ENCODE measurements at regions not wholly inside any gene's neighbourhood (a gene's known extent, or its start where the extent isn't known, plus 50 kb on each side); places are given as distances from the start of the nearest gene placed in this dataset.

- DNase-seq (ENCODE audit: low read depth in 4 of 4, low spot score in 3 of 4): no peak
These were observed 842.2 kb downstream of the STIM2 start for GRCh38 chr4:27702730-27703431.

- DNase-seq (ENCODE audit: low read depth in 4 of 4, low spot score in 3 of 4): no peak
These were observed 843.1 kb downstream of the STIM2 start for GRCh38 chr4:27703771-27704170.

GRCh38 chr4:27711041-27711440, 850.4 kb downstream of the STIM2 start:
- DNase-seq (ENCODE audit: low read depth in 4 of 4, low spot score in 3 of 4): no peak

DNA sequence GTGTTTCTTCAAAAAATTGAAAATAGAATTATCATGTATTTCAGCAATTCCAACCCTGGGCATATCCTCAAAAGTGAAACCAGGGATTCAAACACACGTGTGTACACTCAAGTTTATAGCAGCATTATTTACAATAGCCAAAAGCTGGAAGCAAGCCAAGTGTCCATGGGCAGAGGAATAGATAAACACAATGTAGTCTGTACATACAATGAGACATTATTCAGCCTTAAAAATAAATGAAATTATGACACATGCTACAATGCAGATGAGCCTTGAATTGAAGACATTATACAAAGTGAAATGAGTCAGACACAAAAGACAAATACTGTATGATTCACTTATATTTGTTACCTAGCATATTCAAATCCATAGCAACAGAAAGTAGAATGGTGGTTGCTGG, 853.4 kb downstream of the STIM2 start:
- no peak for DNase-seq (ENCODE audit: low read depth in 4 of 4, low spot score in 3 of 4)

DNA sequence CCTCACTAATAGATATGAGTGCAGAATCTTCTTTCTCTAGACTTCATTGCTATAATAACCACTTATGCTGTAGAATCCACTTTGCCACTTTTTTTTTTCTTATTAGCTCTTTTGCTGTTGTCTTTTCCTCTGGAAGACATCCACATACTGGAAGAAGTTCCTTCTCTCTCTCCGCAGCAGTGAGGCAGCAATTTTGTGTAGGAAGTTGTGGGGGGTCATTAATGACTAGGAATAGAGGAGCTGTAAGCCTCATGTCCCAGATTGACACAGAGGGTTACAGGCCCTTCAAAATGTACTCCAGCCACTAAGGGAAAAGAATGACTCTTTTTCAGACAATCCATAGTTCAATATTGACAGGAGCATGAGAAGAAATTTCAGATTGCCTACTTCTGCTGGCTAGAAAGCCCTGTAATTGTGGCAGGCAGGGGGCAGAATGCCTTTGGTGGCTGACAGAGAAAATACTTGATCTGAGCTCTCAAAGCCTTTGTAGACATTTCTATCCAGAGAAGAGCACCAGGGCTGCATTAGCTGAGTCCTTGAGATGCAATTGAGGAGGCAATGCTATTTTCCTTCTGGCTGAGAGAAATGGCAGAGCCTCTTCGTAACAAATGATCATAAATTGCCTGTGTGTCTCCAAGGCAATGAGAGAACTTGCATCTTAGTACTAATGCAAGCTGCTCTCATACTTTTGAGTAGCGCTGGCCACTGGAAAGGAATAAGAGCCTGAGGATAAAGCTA, 856.2 kb downstream of the STIM2 start:
- DNase-seq (ENCODE audit: low read depth in 4 of 4, low spot score in 3 of 4): no peak

DNA sequence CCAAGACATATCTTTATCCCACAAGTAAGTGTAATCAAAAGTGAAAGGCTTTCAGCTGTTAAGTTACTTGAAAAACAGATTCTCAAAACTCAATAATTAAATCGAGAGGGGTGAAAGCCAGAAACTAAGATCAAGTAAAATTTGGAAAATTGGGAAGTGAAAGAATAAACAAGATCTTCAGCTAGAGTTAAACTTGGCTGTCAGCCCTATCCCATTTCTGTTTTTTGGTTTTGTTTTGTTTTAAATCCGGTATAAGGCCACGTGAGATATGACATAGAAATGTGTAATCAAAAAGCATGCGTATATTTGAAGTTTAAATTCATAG, 856.8 kb downstream of the STIM2 start:
- no peak for DNase-seq (ENCODE audit: low read depth in 4 of 4, low spot score in 3 of 4)

DNA sequence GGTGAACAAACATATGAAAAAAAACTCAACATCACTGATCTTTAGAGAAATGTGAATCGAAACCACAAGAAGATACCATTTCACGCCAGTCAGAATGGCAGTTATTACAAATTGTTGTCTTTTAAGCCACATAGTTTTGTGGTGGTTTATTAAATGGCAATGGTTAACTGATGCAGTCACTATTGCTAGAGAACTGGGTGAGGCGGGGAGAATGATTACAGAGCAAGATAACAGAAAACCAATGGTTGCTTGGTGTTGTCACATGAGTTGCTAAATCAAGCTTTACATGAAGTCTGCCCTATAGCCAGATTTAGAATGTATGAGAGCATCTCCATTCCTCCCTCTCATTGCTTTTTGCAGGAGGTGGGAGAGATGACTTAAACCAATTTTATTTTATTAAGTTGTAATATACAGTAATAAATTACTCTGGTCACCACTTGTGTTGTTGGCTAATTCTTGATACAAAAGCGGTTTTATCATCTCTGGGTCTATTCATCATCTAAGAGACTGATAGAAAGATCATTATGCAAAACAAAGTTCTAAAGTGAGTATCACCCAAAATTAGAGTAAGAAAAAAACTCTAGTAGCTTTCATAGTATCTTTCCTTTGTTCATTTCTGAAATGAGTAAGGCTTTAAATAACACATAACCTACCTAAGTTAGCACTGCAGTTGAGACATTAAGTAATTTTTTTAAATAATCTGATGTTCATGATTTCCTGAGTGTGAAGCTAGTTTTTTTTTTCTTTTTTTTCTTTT, 859.5 kb downstream of the STIM2 start:
- DNase-seq (ENCODE audit: low read depth in 4 of 4, low spot score in 3 of 4): no peak

DNA sequence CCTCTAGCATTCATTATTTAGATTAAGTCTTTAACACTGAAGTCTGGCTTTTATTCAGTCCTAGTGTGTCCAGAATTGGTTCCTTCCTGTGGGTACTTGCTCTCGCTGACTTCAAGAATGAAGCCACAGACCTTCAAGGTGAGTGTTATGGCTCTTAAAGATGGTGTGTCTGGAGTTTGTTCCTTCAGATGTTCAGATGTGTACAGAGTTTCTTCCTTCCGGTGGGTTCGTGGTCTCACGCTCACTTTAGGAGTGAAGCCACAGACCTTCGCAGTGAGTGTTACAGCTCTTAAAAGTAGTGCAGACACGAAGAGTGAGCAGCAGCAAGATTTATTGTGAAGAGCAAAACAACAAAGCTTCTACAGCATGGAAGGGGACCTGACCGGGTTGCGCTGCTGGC, 860.6 kb downstream of the STIM2 start:
- no peak for DNase-seq (ENCODE audit: low read depth in 4 of 4, low spot score in 3 of 4)

DNA sequence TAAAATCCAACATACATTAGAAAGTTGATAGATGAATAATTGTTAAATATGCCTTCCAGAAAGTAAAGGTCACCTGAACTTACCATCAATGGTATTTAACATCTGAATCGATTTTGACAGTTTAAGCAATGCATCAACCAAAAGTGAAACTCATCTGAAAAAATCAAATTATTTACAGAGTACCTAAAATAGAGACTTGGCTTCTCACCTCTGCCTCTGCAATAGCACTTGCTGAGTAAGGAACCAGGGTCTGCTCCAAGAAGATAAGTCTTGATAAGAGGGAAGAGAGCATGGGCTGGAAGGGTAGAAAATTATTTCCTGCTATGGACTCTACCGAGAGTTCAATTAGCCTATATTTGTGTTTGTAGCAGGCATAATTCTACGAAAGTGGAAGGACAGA, 868.3 kb downstream of the STIM2 start:
- DNase-seq (ENCODE audit: low read depth in 4 of 4, low spot score in 3 of 4): no peak

GRCh38 chr4:27742816-27743215, 882.2 kb downstream of the STIM2 start:
- no peak for DNase-seq (ENCODE audit: low read depth in 4 of 4, low spot score in 3 of 4)

DNA sequence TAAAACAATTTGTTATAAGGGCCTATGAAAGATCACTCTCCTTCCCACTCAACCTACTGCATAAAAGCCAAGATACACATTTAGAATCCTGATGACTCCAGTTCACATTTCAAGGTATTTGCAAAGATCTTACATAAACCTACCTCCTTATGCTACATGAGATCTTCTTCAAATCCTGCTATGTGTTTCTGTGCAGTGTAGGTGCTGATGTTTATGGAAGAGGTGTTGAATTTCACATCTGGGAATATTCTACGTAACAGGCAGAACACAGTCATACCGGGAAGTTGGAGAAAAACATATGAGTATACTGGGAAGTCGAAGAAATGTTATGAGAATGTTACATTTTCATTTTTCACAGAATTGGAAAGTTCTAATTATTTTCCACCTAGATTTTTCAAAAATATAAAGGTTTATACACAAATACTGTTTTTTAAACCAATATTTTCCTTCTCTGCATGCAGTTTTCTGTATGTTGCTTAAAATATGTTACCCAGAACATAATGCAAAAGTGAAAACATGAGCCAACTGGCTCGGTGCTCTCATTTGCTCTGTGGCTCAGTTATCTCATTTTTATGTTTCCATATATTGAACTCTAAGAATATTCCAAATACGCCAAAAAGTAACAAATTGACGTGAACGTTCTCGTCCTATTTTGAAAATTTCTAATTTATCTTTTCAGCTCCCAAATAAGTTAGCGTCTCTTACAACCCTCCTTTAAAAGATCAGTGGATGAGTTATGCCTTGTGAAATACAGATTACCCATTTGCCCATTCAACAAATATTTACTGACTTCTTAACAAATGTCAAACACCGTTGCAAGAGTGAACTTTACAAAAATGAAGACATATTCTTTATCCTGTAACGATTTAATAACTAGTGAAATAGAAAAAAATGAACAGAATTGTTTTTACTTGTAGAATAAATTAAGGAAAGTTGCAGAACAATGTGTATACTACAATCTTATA, 899.3 kb downstream of the STIM2 start:
- DNase-seq (ENCODE audit: low read depth in 4 of 4, low spot score in 3 of 4): no peak

- no peak for DNase-seq (ENCODE audit: low read depth in 4 of 4, low spot score in 3 of 4)
These were observed 903.3 kb downstream of the STIM2 start for GRCh38 chr4:27763830-27764525.

DNA sequence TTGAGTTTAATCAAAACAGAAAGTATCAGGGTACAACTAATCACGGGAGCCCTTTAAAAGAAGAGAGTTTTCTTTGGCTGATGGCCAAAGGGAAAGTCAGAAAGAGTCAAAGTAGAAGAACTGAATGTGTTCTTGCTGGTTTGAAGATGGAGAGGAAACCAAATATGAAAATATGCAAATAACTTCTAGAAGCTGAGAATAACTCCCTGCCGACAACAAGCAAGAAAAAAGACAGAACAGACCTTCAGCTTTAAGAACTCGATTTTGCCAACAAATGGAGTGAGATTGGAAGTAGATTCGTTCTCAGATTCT, 903.8 kb downstream of the STIM2 start:
- no peak for DNase-seq (ENCODE audit: low read depth in 4 of 4, low spot score in 3 of 4)

DNA sequence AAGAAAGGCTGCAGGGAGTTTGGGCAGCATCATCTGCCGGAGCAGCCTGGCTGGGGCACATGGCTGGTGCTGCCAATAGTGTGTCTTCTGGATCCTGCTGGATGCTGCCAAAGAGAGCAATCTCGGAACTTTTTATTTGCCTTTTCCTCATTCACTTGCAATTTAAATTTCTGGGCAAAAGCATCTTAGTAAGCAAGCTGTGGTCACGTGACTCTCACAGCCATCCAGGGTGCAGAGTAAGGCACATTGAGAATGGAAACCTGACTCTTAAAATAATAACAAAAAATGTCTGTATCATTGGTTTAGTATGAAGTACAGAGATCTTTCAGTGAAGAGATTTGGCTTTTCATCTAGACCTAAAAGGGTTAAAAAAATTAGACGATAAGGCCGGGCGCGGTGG, 910.3 kb downstream of the STIM2 start:
- DNase-seq (ENCODE audit: low read depth in 4 of 4, low spot score in 3 of 4): no peak

DNA sequence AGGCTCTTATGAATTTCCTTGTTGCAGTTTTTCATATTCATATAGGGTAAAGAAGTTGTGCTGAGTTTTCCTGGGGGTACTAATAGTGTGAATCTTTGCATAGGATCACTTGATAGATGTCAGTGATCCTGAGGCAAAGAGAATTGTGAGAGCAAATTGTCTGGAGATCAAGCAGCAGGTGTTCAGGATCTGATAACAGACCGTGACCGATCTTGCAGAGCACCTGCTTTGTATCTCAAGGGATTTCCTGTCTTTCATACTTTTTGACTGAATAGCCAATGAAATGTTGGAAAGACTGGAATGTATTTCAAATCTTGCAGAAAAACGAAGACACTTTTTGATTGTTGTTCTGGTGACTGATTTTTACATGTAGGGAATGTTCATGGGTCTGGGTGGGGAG, 914.5 kb downstream of the STIM2 start:
- DNase-seq (ENCODE audit: low read depth in 4 of 4, low spot score in 3 of 4): no peak

DNA sequence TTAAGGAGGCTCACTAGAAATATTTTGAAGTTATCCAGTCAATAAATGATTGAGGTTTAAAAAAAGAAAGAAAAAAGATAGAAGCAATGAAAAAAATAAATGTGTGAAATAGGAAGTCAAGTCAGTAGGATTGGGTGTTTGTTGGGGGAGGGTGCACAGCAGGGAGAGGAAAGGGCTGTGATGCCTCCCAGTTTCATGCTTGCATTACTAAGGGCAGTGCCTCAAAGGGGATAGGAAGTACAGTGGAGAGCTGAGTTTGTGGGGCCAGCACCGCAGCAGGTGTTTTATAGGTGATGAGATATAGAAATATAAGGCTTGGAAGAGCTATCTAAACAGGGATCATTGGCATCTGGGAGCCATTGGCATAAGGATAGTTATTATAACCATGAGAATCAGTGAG, 919.2 kb downstream of the STIM2 start:
- DNase-seq (ENCODE audit: low read depth in 4 of 4, low spot score in 3 of 4): no peak

GRCh38 chr4:27787195-27787594, 926.6 kb downstream of the STIM2 start:
- DNase-seq (ENCODE audit: low read depth in 4 of 4, low spot score in 3 of 4): no peak

DNA sequence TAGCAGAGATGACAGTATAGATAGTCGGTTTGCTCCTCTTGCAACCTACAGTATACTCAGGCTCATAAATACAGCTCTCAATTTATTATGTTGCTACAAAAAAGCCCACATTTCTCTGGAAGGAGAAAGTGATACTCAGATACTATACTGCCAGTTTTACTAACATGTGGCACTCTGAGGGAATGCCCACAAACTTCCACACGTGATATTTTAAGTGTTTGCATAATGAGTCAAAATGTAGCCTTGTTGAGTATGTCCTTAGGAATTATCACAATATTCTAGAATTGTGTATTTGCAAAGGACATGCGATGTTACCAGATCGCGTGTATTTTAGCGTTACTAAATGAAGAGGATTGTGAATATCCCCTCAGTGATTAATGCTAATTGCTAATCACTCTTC, 929.1 kb downstream of the STIM2 start:
- no peak for DNase-seq (ENCODE audit: low read depth in 4 of 4, low spot score in 3 of 4)

DNA sequence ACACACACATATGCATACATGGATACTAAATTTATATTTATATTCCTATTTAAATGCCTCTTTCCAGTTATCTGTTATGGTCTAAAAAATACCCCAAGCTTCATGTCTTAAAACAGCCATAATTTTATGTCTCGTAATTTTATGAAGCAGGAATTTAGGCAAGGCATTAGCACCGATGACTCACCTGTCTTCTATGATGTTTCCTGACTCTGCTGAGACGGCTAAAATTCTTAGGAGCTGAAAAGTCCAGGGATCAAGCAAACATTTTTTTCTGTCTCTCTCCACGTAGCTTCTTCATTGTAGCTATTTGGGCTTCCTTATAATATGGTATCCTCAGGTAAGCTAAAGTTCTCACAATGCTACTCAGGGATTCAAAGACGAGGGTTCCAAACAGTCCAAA, 930.3 kb downstream of the STIM2 start:
- DNase-seq (ENCODE audit: low read depth in 4 of 4, low spot score in 3 of 4): no peak

DNA sequence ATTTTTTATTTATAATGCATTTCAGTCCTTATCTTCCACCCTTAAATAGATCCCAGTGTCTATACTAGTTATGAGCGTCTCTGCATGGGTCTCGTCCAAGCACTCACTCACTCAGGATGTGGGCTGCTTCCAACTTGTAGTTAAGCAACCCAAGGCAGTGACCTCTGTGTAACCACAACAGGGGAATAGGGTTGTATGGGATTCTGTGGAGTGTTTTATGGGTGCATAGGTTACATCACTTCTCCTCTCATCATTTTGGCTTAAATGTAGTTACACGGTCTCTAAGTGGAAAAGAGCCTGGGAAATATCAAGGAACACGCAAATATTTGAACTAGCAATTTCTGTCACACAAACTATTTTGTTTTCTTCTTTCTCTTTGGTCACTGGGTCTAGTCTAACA, 931.0 kb downstream of the STIM2 start:
- DNase-seq (ENCODE audit: low read depth in 4 of 4, low spot score in 3 of 4): no peak
